Stimulated activated CD8-positive, alpha-beta memory T cell treated with anti-CD3 and anti-CD28 coated beads, Interleukin-4, amount 100 ng/mL, for 1 hour (primary cell): ENCODE measurements at regions not wholly inside any gene's neighbourhood (a gene's known extent, or its start where the extent isn't known, plus 50 kb on each side); places are given as distances from the start of the nearest gene placed in this dataset.
"Not testable (repeated sequence)": the region's sequence is repeated elsewhere in the genome, so short reads cannot be mapped to it uniquely, and the experiment has no call there.

ENCODE experiments used
- DNase-seq, 2 donors: peaks; one replicate each; pipeline ENCODE4 v3.0.0-alpha.2; 2020; ENCODE audit warnings: low read depth in 2 of 2, low spot score in 1 of 2

DNA sequence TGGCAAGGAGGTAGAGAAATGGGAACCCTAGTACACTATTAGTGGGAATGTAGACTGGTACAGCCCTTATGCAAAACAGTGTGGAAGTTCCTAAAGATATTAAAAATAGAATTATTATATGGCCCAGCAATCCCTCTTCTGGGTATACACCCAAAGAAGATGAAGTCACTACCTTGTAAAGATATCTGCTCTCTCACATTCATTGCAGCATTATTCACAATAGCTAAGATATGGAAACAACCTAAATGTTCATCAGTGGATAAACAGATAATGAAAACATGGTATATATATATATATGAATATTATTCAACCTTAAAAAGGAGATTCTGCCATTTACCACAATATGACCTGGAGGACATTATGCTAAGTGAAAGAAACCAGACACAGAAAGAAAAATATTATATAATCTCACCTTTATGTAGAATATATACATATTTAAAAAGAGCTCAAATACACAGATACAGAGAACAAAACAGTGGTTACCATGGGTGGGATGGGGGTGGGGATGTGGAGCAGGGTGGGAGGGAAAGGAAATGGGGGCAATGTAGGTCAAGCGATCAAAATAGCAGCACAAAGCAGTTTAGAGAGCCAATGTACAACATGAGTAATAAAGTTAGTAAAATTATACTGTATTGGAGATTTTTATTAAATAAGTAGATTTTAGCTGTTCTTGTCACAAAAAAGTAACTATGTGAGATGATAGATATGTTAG lies 138.6 kb downstream of the SPRY1 start:
- no peak for DNase-seq

- no peak for DNase-seq
Observed at GRCh38 chr4:123536225-123536624, 139.6 kb downstream of the SPRY1 start.

DNA sequence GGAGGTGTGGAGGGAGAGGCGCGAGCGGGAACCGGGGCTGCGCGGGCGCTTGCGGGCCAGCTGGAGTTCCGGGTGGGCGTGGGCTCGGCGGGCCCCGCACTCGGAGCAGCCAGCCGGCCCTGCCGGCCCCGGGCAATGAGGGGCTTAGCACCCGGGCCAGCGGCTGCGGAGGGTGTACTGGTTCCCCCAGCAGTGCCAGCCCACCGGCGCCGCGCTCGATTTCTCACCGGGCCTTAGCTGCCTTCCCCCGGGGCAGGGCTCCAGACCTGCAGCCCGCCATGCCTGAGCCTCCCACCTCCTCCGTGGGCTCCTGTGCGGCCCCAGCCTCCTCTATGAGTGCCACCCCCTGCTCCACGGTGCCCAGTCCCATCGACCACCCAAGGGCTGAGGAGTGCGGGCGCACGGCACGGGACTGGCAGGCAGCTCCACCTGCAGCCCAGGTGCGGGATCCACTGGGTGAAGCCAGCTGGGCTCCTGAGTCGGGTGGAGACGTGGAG lies 141.4 kb downstream of the SPRY1 start:
- not testable (repeated sequence) for DNase-seq

DNA sequence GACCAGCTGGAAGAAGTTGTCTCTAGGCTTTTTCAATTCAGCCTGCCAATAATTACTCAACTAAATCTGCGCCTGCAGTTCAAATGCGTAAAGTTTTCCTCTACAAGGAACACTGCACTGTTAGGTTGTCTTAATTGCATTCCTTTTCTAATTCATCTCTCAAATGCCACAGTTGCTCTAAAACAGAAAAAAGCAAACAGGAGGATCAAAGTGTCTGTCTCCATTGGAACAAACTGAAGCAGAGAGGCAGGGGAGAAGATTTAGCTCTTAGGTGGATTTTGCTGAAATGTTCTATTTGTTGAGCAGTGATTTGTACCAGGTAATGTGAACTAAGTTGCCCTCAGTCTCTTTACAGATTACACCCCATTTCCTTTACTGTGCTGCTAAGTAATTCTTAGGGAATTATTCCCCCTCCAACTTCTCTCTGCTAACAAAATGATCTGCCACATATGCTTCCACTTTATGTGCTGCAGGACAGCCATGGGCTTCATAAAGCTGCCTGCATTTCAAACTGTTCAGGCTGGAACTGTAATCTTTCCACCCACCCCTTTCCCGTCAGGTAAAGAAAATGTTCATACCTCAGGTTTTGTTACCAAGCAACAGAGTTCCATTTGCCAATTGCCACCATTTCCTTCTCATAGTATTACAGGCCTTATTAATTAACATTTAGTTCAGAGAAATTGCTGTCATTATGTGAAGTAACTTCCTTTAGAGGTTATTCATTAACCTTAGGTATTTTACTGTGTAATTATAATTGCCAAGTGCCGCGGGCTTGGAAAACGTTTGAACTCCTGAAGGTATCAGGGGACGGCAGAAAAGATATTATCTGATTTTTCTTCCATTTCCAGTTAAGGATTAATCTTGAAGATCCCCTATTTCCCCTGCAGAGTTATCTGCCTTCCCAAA lies 149.3 kb downstream of the SPRY1 start:
- DNase-seq = no peak

GRCh38 chr4:123546573-123547060 lies 150.0 kb downstream of the SPRY1 start:
- no peak for DNase-seq

- no peak for DNase-seq
Observed at GRCh38 chr4:123547216-123548165, 150.9 kb downstream of the SPRY1 start.

- no peak for DNase-seq
Observed at GRCh38 chr4:123553279-123553678, 156.7 kb downstream of the SPRY1 start.

GRCh38 chr4:123553733-123554637 lies 157.4 kb downstream of the SPRY1 start:
- DNase-seq = no peak

- no peak for DNase-seq
Observed at GRCh38 chr4:123554801-123555232, 158.2 kb downstream of the SPRY1 start.

DNA sequence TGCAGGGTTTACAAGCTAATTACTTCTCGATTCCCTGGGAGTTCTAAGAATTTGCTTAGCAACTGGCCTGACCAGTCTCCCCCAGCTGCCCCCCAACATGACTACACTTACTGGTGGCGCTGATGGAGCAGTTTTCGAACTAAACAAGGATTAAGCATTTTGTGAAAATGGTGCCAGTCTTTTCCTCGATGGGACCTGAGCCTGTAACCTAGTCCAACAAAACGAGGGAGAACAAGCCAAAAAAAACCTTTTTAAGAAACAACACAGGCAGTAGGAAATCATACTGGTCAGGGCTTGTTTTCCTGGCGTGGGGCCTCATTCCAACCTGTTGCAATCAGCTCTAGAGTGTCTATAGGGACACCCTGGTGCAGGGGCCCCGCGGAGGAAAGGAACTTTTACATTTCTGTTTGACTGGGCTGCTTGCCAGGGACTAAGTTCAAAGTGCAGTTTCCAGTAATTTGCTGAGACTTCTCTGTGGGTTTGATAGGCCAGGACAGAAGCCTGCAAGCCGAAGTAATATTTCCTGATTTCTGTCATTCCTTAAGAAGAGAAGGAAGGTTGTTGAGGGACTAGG lies 158.7 kb downstream of the SPRY1 start:
- DNase-seq = no peak

GRCh38 chr4:123555807-123556273 lies 159.2 kb downstream of the SPRY1 start:
- DNase-seq = no peak

GRCh38 chr4:123556526-123556925 lies 159.9 kb downstream of the SPRY1 start:
- DNase-seq = no peak

GRCh38 chr4:123557857-123558536 lies 161.4 kb downstream of the SPRY1 start:
- no peak for DNase-seq

- DNase-seq = no peak
Observed at GRCh38 chr4:123558865-123559264, 162.3 kb downstream of the SPRY1 start.

GRCh38 chr4:123559955-123560871 lies 163.6 kb downstream of the SPRY1 start:
- no peak for DNase-seq

DNA sequence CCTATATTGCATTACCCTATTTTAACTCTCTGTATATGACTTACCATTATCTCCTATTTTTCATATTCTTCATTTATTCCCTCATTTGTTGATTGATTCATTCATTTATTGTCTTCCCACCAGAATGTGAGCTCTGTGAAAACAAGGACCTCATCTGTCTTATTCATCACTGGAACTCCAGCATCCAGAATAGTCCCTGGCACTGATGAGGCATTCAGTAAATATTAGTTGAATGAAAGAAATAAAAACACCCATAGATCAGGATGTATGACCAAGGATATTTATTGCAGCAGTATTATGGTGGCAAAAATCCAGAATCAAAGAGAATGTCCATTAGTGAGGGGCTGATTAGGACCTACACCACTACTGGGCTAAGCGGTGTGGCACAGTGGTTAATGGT lies 164.9 kb downstream of the SPRY1 start:
- DNase-seq = no peak

DNA sequence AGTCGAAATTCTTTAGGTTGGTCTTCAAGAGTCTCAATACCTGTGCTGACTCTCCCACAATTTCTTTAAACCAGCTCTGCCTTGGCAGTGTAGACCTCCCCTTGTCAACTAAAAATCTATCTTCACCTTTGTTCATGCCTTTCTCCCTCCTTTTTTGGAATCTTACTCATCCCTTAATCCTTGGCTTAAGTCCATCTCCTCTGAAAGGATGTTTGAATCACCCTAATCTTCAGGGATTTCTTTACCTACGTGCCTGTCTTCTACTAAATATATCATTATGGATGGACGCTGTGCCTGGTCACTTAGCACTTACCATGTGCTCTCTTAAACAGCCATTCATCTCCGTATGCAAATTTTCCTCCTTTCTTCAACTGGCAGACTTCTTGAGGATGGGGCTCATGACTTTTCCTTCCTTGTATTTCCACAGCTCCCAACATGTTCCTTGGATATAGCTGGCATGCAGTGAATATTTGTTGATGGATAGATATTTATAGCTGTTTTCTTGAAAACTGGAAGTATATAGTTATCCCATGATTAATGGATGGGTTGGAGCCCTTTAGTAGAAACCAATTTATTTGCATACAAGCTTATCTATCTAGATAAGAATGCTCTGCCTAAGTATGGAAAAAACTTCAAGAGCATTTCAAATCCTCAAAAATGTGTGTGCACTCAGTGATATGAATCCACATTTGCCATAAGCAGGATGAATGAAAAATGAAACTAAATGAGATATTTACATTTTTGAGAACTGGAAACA lies 166.6 kb downstream of the SPRY1 start:
- no peak for DNase-seq
